H9 (cell line): ENCODE measurements at regions not wholly inside any gene's neighbourhood (a gene's known extent, or its start where the extent isn't known, plus 50 kb on each side); places are given as distances from the start of the nearest gene placed in this dataset.

ENCODE experiments used
- DNase-seq: peaks from one replicate; pipeline ENCODE4 v3.0.0-alpha.2; 2017
- H2AFZ ChIP-seq: one replicate; pipeline ENCODE4 v1.6.1; 2013; ENCODE audit warnings: mild to moderate bottlenecking, low read length, control low read depth, moderate library complexity
- H2AK5ac ChIP-seq: 2 replicates; pipeline ENCODE4 v1.6.1; 2013; ENCODE audit warnings: low read length, control low read depth, mixed read lengths; ENCODE audit not compliant: insufficient read length
- H2BK120ac ChIP-seq: one replicate; pipeline ENCODE4 v1.6.1; 2013; ENCODE audit warnings: low read depth, mild to moderate bottlenecking, low read length, control low read depth, inconsistent platforms; ENCODE audit not compliant: poor library complexity, severe bottlenecking
- H2BK12ac ChIP-seq: 2 replicates; pipeline ENCODE4 v1.6.1; 2013; ENCODE audit warnings: low read length, control low read depth, mixed read lengths, low read depth; ENCODE audit not compliant: insufficient read length
- H2BK15ac ChIP-seq: 2 replicates; pipeline ENCODE4 v1.6.1; 2013; ENCODE audit warnings: low read depth, low read length, control low read depth
- H2BK20ac ChIP-seq: one replicate; pipeline ENCODE4 v1.6.1; 2013; ENCODE audit warnings: low read depth, mild to moderate bottlenecking, low read length, control low read depth, inconsistent platforms; ENCODE audit not compliant: poor library complexity, severe bottlenecking
- H2BK5ac ChIP-seq: 2 replicates; pipeline ENCODE4 v1.6.1; 2013; ENCODE audit warnings: low read length, control low read depth, mixed read lengths; ENCODE audit not compliant: insufficient read length
- H3K14ac ChIP-seq: 2 replicates; pipeline ENCODE4 v1.6.1; 2013; ENCODE audit warnings: low read length, control low read depth; ENCODE audit not compliant: insufficient read depth
- H3K18ac ChIP-seq: 2 replicates; pipeline ENCODE4 v1.6.1; 2013; ENCODE audit warnings: low read depth, mild to moderate bottlenecking, mixed read lengths, low read length, control low read depth; ENCODE audit not compliant: insufficient read length
- H3K23ac ChIP-seq: 2 replicates; pipeline ENCODE4 v1.6.1; 2013; ENCODE audit warnings: low read length, control low read depth, mixed read lengths, low read depth; ENCODE audit not compliant: insufficient read length
- H3K23me2 ChIP-seq: 2 replicates; pipeline ENCODE4 v1.6.1; 2013; ENCODE audit warnings: low read depth, mild to moderate bottlenecking, mixed read lengths, low read length, control low read depth; ENCODE audit not compliant: insufficient read length, poor library complexity, severe bottlenecking
- H3K27ac ChIP-seq: 2 replicates; pipeline ENCODE4 v1.5.1; 2013; ENCODE audit warnings: low read length, control low read depth, mixed read lengths, low read depth; ENCODE audit not compliant: insufficient read length
- H3K27me3 ChIP-seq: 2 replicates; pipeline ENCODE4 v1.6.1; 2013; ENCODE audit warnings: low read length, control low read depth, inconsistent platforms; ENCODE audit not compliant: insufficient read depth
- H3K4ac ChIP-seq: 2 replicates; pipeline ENCODE4 v1.6.1; 2013; ENCODE audit warnings: low read depth, mild to moderate bottlenecking, control low read depth, inconsistent platforms, low read length, moderate library complexity
- H3K4me1 ChIP-seq: 2 replicates; pipeline ENCODE4 v1.6.1; 2013; ENCODE audit warnings: low read length, control low read depth, inconsistent platforms; ENCODE audit not compliant: insufficient read depth
- H3K4me2 ChIP-seq: 2 replicates; pipeline ENCODE4 v1.6.1; 2013; ENCODE audit warnings: low read length, control low read depth, mixed read lengths; ENCODE audit not compliant: insufficient read length, insufficient read depth
- H3K56ac ChIP-seq: 2 replicates; pipeline ENCODE4 v1.6.1; 2013; ENCODE audit warnings: low read depth, mild to moderate bottlenecking, mixed read lengths, low read length, control low read depth; ENCODE audit not compliant: insufficient read length
- H3K79me1 ChIP-seq: 2 replicates; pipeline ENCODE4 v1.6.1; 2013; ENCODE audit warnings: low read depth, mild to moderate bottlenecking, moderate library complexity, low read length, control low read depth, inconsistent platforms; ENCODE audit not compliant: insufficient read depth, poor library complexity, severe bottlenecking
- H3K79me2 ChIP-seq: 2 replicates; pipeline ENCODE4 v1.6.1; 2013; ENCODE audit warnings: low read length, control low read depth, inconsistent platforms; ENCODE audit not compliant: insufficient read depth
- H3K9ac ChIP-seq: 2 replicates; pipeline ENCODE4 v1.6.1; 2013; ENCODE audit warnings: low read length, control low read depth, mixed read lengths; ENCODE audit not compliant: insufficient read length; ENCODE audit errors: extremely low read depth
- H3K9me3 ChIP-seq: one replicate; pipeline ENCODE4 v1.6.1; 2013; ENCODE audit warnings: low read depth, low read length, inconsistent platforms; ENCODE audit not compliant: control insufficient read depth
- H3T11ph ChIP-seq: one replicate; pipeline ENCODE4 v1.6.1; 2013; ENCODE audit warnings: mild to moderate bottlenecking, low read length, control low read depth, inconsistent platforms
- H4K20me1 ChIP-seq: one replicate; pipeline ENCODE4 v1.6.1; 2013; ENCODE audit not compliant: control insufficient read depth, insufficient read length, insufficient read depth
- H4K5ac ChIP-seq: 2 replicates; pipeline ENCODE4 v1.6.1; 2013; ENCODE audit warnings: low read depth, mild to moderate bottlenecking, mixed read lengths, low read length, control low read depth; ENCODE audit not compliant: insufficient read length
- H4K8ac ChIP-seq: replicated peaks from 2 replicates; pipeline ENCODE4 v1.6.1; 2013; ENCODE audit warnings: low read length, control low read depth, mixed read lengths, low read depth; ENCODE audit not compliant: insufficient read length
- H4K91ac ChIP-seq: 2 replicates; pipeline ENCODE4 v1.6.1; 2013; ENCODE audit warnings: low read depth, mild to moderate bottlenecking, moderate library complexity, mixed read lengths, low read length, control low read depth; ENCODE audit not compliant: insufficient read length
- H3K27ac Mint-ChIP-seq, 3 experiments: 2 replicates in 2 of 3; 3 replicates in 1 of 3; pipeline ENCODE4 v1.8.0; 2020 to 2021; ENCODE audit warnings: mixed read lengths in 3 of 3, mild to moderate bottlenecking in 1 of 3, moderate library complexity in 1 of 3
- H3K27me3 Mint-ChIP-seq: 2 replicates; pipeline ENCODE4 v1.8.0; 2021; ENCODE audit warnings: low read depth, mild to moderate bottlenecking, moderate library complexity, mixed read lengths
- H3K36me3 Mint-ChIP-seq, 3 experiments: 2 replicates in 2 of 3; 3 replicates in 1 of 3; pipeline ENCODE4 v1.8.0; 2020 to 2021; ENCODE audit warnings: low read depth in 3 of 3, mixed read lengths in 3 of 3; ENCODE audit not compliant: insufficient read depth in 1 of 3
- H3K4me1 Mint-ChIP-seq, 2 experiments: 2 replicates each; pipeline ENCODE4 v1.8.0; 2020; ENCODE audit warnings: mixed read lengths in 2 of 2
- H3K4me3 Mint-ChIP-seq, 2 experiments: 2 replicates in 1 of 2; 3 replicates in 1 of 2; pipeline ENCODE4 v1.8.0; 2020 to 2021; ENCODE audit warnings: mild to moderate bottlenecking in 2 of 2, mixed read lengths in 2 of 2, moderate library complexity in 1 of 2
- H3K9me3 Mint-ChIP-seq, 2 experiments: 2 replicates in 1 of 2; 3 replicates in 1 of 2; pipeline ENCODE4 v1.8.0; 2020; ENCODE audit warnings: mild to moderate bottlenecking in 2 of 2, mixed read lengths in 2 of 2, moderate library complexity in 1 of 2
- WGBS: extraction: QIAGEN DNeasy Blood & Tissue Kit; methylation state at CpG from one replicate; pipeline ENCODE4 v1.1.7; 2013; ENCODE audit warnings: missing lambda C conversion rate, low lambda C conversion rate, mixed read lengths; ENCODE audit not compliant: insufficient read length; ENCODE audit errors: extremely low coverage; 5-methylcytosine and 5-hydroxymethylcytosine counted together
- TF ChIP-seq, protein P1 (sequence below): fragments of 200-600 bp; sonication (generic); conservative IDR thresholded peaks from 3 replicates; pipeline ENCODE4 v1.8.0; 2021; ENCODE audit warnings: antibody characterized with exemption, mild to moderate bottlenecking

GRCh38 chr4:124224256-124224655 is 488.3 kb downstream of the ANKRD50 start:
- Histone ChIP-seq H3K4ac (no peak overlapping the region), H2BK120ac (no peak overlapping the region), H3K4me1 (no peaks in the 10 kb centered on the region), H3K14ac (no peak overlapping the region), H3T11ph (no peak overlapping the region), H3K9ac (no peak overlapping the region), H3K23me2 (no peaks in the 10 kb centered on the region), H3K56ac (no peak overlapping the region), H4K91ac (no peak overlapping the region), H4K8ac (no peak overlapping the region), H2BK12ac (no peak overlapping the region), H3K4me2 (no peak overlapping the region), H2BK5ac (no peak overlapping the region), H2BK15ac (no peak overlapping the region), H4K20me1 (no peaks in the 10 kb centered on the region), H3K23ac (no peak overlapping the region), H3K79me2 (no peaks in the 10 kb centered on the region), H3K79me1 (no peaks in the 10 kb centered on the region), H2BK20ac (no peak overlapping the region), H3K27ac (no peak overlapping the region), H2AFZ (no peak overlapping the region), H3K27me3 (no peaks in the 10 kb centered on the region), H2AK5ac (no peak overlapping the region), H3K9me3 (no peaks in the 10 kb centered on the region), H3K18ac (no peak overlapping the region), H4K5ac (no peak overlapping the region)
- Mint-ChIP-seq H3K27ac (no peak overlapping the region), H3K9me3 (peaks cover 0 to 3% of the 10 kb centered on the region in 2 experiments; a peak in 2 of 5 replicates), H3K4me3 (no peak overlapping the region), H3K4me1 (no peaks in the 10 kb centered on the region), H3K36me3 (no peaks in the 10 kb centered on the region), H3K27me3 (no peaks in the 10 kb centered on the region)
- TF ChIP-seq, protein P1, sequence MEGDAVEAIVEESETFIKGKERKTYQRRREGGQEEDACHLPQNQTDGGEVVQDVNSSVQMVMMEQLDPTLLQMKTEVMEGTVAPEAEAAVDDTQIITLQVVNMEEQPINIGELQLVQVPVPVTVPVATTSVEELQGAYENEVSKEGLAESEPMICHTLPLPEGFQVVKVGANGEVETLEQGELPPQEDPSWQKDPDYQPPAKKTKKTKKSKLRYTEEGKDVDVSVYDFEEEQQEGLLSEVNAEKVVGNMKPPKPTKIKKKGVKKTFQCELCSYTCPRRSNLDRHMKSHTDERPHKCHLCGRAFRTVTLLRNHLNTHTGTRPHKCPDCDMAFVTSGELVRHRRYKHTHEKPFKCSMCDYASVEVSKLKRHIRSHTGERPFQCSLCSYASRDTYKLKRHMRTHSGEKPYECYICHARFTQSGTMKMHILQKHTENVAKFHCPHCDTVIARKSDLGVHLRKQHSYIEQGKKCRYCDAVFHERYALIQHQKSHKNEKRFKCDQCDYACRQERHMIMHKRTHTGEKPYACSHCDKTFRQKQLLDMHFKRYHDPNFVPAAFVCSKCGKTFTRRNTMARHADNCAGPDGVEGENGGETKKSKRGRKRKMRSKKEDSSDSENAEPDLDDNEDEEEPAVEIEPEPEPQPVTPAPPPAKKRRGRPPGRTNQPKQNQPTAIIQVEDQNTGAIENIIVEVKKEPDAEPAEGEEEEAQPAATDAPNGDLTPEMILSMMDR = no peak
- no peak for DNase-seq
- no CpG with 5 or more reads among the region's 1 CpG for WGBS
